HFFc6 (cell line): ENCODE measurements at regions not wholly inside any gene's neighbourhood (a gene's known extent, or its start where the extent isn't known, plus 50 kb on each side); places are given as distances from the start of the nearest gene placed in this dataset.
A peak's percentile ranks its signal among the peaks of the same experiment; 100 is the strongest.
"Not testable (repeated sequence)": the region's sequence is repeated elsewhere in the genome, so short reads cannot be mapped to it uniquely, and the experiment has no call there.

Source experiments
- DNase-seq: peaks from one replicate; pipeline ENCODE4 v3.0.0-alpha.2; 2018
- H3K27ac Mint-ChIP-seq: 2 replicates; pipeline ENCODE4 v1.8.0; 2020; ENCODE audit warnings: mild to moderate bottlenecking, mixed read lengths
- H3K27me3 Mint-ChIP-seq: 2 replicates; pipeline ENCODE4 v1.8.0; 2021; ENCODE audit warnings: mild to moderate bottlenecking, moderate library complexity, mixed read lengths; ENCODE audit not compliant: insufficient read depth
- H3K36me3 Mint-ChIP-seq: 2 replicates; pipeline ENCODE4 v1.8.0; 2021; ENCODE audit warnings: low read depth, mixed read lengths
- H3K4me1 Mint-ChIP-seq: 2 replicates; pipeline ENCODE4 v1.8.0; 2020; ENCODE audit warnings: low read depth, mixed read lengths
- H3K4me3 Mint-ChIP-seq: 2 replicates; pipeline ENCODE4 v1.8.0; 2020; ENCODE audit warnings: mild to moderate bottlenecking, moderate library complexity, mixed read lengths
- H3K9me3 Mint-ChIP-seq: 2 replicates; pipeline ENCODE4 v1.8.0; 2020; ENCODE audit warnings: mild to moderate bottlenecking, mixed read lengths
- TF ChIP-seq, protein P1 (sequence below): fragments of 200-600 bp; sonication (generic); IDR thresholded peaks from 2 replicates; pipeline ENCODE4 v1.5.0; 2021; ENCODE audit warnings: antibody characterized with exemption, mild to moderate bottlenecking

DNA sequence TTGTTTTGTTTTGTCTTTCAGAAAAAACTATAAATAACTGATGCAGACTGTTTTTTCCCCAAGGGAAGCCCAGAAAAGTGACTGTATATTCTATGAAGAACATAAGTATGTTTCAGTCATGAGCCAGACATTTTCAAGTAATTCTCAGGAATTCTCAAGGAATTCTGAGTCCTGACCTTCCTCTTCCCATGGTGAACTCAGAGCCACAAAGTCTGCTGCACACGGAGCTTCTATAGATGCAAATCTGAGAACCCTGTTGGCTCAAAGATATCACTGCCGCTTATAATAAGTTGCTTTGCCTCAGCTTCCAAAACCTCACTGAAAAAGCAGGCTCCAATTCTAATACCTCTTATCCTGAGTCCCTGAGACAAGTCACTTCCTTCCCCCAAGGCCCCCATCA, 418.5 kb upstream of the RUNX1 start:
- Mint-ChIP-seq H3K27ac (peak overlapping the region; percentile 17; the same call in 1 of the 2 replicates), H3K27me3 (no peaks in the 10 kb centered on the region)

DNA sequence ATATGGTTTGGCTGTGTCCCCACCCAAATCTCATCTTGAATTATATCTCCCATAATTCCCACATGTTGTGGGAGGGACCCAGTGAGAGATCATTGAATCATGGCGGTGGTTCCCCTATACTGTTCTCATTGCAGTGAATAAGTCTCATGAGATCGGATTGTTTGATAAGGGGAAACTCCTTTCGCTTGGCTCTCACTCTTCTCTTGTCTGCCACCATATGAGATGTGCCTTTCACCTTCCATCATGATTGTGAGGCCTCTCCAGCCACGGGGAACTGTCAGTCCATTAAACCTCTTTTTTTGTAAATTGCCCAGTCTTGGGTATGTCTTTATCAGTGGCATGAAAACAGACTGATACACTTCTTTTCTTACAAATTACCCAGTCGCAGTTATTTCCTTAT, 417.6 kb upstream of the RUNX1 start:
- H3K4me3 Mint-ChIP-seq, DNase-seq, H3K27ac Mint-ChIP-seq, H3K27me3 Mint-ChIP-seq, H3K9me3 Mint-ChIP-seq: not testable (repeated sequence)
- peaks cover 19% of the 10 kb centered on the region for H3K36me3 Mint-ChIP-seq
- peaks cover 39% of the 10 kb centered on the region for H3K4me1 Mint-ChIP-seq

More for the DNA sequence above, 418.5 kb upstream of the RUNX1 start:
- peaks cover 6% of the 10 kb centered on the region for H3K9me3 Mint-ChIP-seq
- TF ChIP-seq, protein P1, sequence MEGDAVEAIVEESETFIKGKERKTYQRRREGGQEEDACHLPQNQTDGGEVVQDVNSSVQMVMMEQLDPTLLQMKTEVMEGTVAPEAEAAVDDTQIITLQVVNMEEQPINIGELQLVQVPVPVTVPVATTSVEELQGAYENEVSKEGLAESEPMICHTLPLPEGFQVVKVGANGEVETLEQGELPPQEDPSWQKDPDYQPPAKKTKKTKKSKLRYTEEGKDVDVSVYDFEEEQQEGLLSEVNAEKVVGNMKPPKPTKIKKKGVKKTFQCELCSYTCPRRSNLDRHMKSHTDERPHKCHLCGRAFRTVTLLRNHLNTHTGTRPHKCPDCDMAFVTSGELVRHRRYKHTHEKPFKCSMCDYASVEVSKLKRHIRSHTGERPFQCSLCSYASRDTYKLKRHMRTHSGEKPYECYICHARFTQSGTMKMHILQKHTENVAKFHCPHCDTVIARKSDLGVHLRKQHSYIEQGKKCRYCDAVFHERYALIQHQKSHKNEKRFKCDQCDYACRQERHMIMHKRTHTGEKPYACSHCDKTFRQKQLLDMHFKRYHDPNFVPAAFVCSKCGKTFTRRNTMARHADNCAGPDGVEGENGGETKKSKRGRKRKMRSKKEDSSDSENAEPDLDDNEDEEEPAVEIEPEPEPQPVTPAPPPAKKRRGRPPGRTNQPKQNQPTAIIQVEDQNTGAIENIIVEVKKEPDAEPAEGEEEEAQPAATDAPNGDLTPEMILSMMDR = no peak
- DNase-seq = peak; percentile 68
- no peak overlapping the region for H3K4me3 Mint-ChIP-seq
- H3K4me1 Mint-ChIP-seq = peaks cover 39% of the 10 kb centered on the region
- H3K36me3 Mint-ChIP-seq = peaks cover 19% of the 10 kb centered on the region

DNA sequence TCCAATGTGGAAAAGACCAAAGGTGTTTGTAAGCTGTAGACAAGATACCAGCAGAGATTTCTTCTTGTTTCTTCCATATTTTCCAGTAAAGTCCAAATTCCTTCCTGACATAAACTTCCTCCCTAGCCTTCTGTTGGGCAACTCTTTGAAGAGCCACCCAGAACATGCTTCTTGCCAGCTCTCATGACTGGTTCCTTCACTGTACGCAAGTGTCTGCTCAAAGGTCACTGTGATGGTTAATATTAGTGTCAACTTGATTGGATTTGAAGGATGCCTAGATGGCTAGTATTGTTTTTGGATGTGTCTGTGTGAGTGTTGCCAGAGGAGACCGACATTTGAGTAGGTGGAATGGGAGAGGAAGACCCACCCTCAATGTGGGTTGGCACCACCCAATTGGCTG, 416.6 kb upstream of the RUNX1 start:
- DNase-seq = no peak
- no peaks in the 10 kb centered on the region for H3K27me3 Mint-ChIP-seq
- TF ChIP-seq, protein P1 = no peak
- no peak overlapping the region for H3K4me3 Mint-ChIP-seq
- H3K4me1 Mint-ChIP-seq = peaks cover 39% of the 10 kb centered on the region
- H3K27ac Mint-ChIP-seq = no peak overlapping the region
- H3K9me3 Mint-ChIP-seq = peaks cover 6% of the 10 kb centered on the region
- H3K36me3 Mint-ChIP-seq = peaks cover 19% of the 10 kb centered on the region

DNA sequence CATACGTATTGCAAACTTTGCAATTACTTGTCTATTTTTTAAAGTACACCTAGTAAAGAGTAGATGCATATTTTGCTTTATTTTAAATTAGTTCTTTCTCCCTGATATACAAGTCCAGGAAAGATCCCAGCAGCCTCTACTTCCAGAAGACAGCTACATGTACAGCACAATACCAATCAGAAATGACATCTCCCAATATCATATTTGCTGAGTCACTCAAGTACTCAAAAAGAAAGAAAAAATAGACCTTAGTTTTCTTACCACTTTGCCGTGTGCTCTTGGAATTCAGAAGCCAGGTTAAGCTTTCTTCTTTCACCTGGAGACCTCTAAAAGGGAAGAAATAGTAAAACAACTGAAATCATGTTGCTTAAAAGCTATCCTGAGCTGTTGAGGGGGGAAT, 412.6 kb upstream of the RUNX1 start:
- no peak for DNase-seq
- TF ChIP-seq, protein P1 = no peak
- Mint-ChIP-seq H3K9me3 (peaks cover under 1% of the 10 kb centered on the region; the same call in 1 of the 2 replicates), H3K36me3 (peaks cover 14% of the 10 kb centered on the region), H3K27me3 (no peaks in the 10 kb centered on the region), H3K27ac (no peak overlapping the region), H3K4me1 (peaks cover 6% of the 10 kb centered on the region), H3K4me3 (no peak overlapping the region)

DNA sequence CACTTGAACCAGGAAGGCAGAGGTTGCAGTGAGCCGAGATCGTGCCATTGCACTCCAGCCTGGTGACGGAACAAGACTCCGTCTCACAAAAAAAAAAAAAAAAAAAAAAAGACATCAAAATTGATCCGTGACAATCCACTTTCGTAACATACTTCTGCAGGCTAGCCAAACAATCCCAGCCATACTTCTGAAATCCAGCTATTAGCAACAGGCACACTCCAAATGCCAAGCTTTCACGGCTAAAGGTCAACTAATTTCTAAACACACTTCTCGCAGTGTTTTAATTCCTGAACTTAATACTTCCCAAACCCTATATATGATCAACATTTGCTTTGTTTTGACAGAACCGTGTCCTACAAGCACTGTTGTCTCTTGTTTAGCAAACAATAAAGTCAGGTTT, 411.3 kb upstream of the RUNX1 start:
- H3K4me1 Mint-ChIP-seq = no peaks in the 10 kb centered on the region
- TF ChIP-seq, protein P1 = no peak
- no peak overlapping the region for H3K4me3 Mint-ChIP-seq
- no peak for DNase-seq
- H3K27me3 Mint-ChIP-seq = no peaks in the 10 kb centered on the region
- no peaks in the 10 kb centered on the region for H3K9me3 Mint-ChIP-seq
- H3K27ac Mint-ChIP-seq = no peak overlapping the region
- H3K36me3 Mint-ChIP-seq = peaks cover 5% of the 10 kb centered on the region

DNA sequence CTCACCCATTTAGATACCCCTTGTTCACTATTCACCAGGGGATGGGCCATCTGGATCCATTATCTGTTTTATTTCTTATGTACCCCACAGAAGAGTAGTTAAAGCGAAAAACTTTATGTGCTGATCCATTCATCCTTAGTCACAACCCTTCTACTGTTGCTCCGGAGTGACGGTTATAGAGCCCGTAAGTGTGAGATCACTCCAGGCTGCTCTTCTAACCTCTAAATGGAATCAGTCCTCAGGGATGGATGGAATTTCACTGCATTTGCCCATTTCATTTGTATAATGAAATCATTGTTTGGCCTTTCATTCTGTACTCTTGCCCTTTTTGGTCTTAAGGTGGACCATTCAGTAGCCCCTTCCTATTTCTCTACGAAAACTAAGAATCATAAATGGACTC, 409.3 kb upstream of the RUNX1 start:
- TF ChIP-seq, protein P1 = no peak
- no peak for DNase-seq
- H3K4me3 Mint-ChIP-seq = no peak overlapping the region
- no peak overlapping the region for H3K27ac Mint-ChIP-seq
- H3K36me3 Mint-ChIP-seq = no peaks in the 10 kb centered on the region
- no peaks in the 10 kb centered on the region for H3K27me3 Mint-ChIP-seq
- H3K4me1 Mint-ChIP-seq = no peaks in the 10 kb centered on the region
- H3K9me3 Mint-ChIP-seq = no peaks in the 10 kb centered on the region
